Fibroblast of lung (primary cell): ENCODE measurements at regions not wholly inside any gene's neighbourhood (a gene's known extent, or its start where the extent isn't known, plus 50 kb on each side); places are given as distances from the start of the nearest gene placed in this dataset.

Experiments used
- DNase-seq, 2 donors: peaks; one replicate each; pipeline versions ENCODE4 v3.0.0 to v3.0.0-alpha.2; 2010; ENCODE audit warnings: low read depth in 2 of 2
- H2AFZ ChIP-seq: 2 replicates; pipeline ENCODE4 v1.5.1; 2012; ENCODE audit warnings: low read length, control low read depth, inconsistent platforms
- H3K27ac ChIP-seq: 2 replicates; pipeline ENCODE4 v1.5.1; 2011; ENCODE audit warnings: low read length, control low read depth; ENCODE audit not compliant: insufficient read depth
- H3K27me3 ChIP-seq: 2 replicates; pipeline ENCODE4 v1.5.1; 2011; ENCODE audit warnings: mild to moderate bottlenecking, low read length; ENCODE audit not compliant: control insufficient read depth, insufficient read depth
- H3K36me3 ChIP-seq: 2 replicates; pipeline ENCODE4 v1.5.1; 2011; ENCODE audit warnings: low read length; ENCODE audit not compliant: control insufficient read depth, insufficient read depth
- H3K4me1 ChIP-seq: 2 replicates; pipeline ENCODE4 v1.5.1; 2011; ENCODE audit warnings: low read length; ENCODE audit not compliant: control insufficient read depth, insufficient read depth; ENCODE audit errors: extremely low read depth
- H3K4me2 ChIP-seq: 2 replicates; pipeline ENCODE4 v1.5.1; 2011; ENCODE audit warnings: low read length, control low read depth; ENCODE audit not compliant: insufficient read depth; ENCODE audit errors: extremely low read depth
- H3K4me3 ChIP-seq, 4 experiments: fragments of 200-600 bp in 1 of 4; sonication (generic) in 1 of 4; replicated peaks in 1 of 4; 2 replicates each; pipeline ENCODE4 v1.5.1; 2011 to 2016; ENCODE audit warnings: low read length in 4 of 4, low read depth in 3 of 4, mild to moderate bottlenecking in 3 of 4, control low read depth in 2 of 4, inconsistent platforms in 1 of 4, mixed read lengths in 1 of 4; ENCODE audit not compliant: insufficient read depth in 1 of 4; ENCODE audit errors: control extremely low read depth in 1 of 4
- H3K79me2 ChIP-seq: 2 replicates; pipeline ENCODE4 v1.5.1; 2012; ENCODE audit warnings: mild to moderate bottlenecking, low read length, inconsistent platforms; ENCODE audit not compliant: control insufficient read depth, insufficient read depth
- H3K9ac ChIP-seq: 2 replicates; pipeline ENCODE4 v1.5.1; 2011; ENCODE audit warnings: mild to moderate bottlenecking, low read length, control low read depth; ENCODE audit not compliant: insufficient read depth
- H3K9me3 ChIP-seq: 2 replicates; pipeline ENCODE4 v1.5.1; 2012; ENCODE audit warnings: low read depth, low read length; ENCODE audit not compliant: control insufficient read depth, insufficient read depth
- H4K20me1 ChIP-seq: 2 replicates; pipeline ENCODE4 v1.5.1; 2011; ENCODE audit warnings: low read length; ENCODE audit not compliant: control insufficient read depth, insufficient read depth; ENCODE audit errors: extremely low read depth
- EZH2 ChIP-seq: IDR thresholded peaks from 2 replicates; pipeline ENCODE4 v1.5.1; 2012; ENCODE audit warnings: low read length, control low read depth, mild to moderate bottlenecking; ENCODE audit errors: missing control alignments
- TF ChIP-seq, protein P1 (sequence below), 2 donors: IDR thresholded peaks in 1 of 2; conservative IDR thresholded peaks in 1 of 2; 1 replicate in 1 of 2; 2 replicates in 1 of 2; pipeline ENCODE4 v1.5.1; 2011 to 2012; ENCODE audit warnings: low read length in 2 of 2, control low read depth in 1 of 2, inconsistent platforms in 1 of 2, low read depth in 1 of 2, mild to moderate bottlenecking in 1 of 2

DNA sequence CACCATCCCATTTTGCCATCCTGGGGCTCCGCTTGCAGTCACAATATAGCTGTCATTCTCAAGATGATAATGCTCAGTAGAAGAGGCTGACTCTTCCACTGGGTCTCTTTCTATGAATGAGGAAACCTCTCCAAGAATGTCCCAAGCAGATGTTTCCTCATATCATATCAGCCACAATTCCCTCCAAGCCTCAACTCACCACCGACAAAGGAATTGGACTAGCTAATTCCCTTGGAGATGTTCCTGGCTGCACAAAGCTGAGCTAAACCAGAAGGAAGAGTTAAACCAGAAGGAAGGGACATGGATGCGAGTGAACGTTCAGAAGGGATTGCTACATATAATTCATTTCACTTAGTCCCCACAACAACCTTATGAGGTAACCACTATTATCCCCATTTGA is 65.0 kb upstream of the NPAS2 start:
- no peak overlapping the region for H3K9ac ChIP-seq
- H3K4me1 ChIP-seq, result peaks cover 29% of the 10 kb centered on the region

DNA sequence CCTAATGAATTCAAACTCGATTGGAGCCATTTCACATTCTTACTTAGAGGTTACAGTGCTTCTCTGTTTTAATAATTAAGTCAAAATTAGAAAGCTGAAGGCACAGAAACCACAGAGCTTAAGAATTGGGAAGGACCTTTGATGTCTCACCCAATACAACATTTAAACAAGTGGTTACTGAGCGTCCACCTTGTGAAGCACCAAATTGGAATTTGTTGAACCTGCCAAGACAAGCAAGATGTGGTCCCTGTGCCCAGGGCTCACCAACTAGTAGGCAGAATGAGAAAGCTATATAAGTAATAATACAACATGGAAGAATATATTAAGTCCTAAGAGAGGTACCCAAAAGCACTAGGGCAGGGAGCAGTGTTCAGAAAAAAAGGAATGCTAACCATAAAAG is 64.5 kb upstream of the NPAS2 start:
- Histone ChIP-seq H3K27me3 (no peaks in the 10 kb centered on the region), H3K4me1 (peaks cover 29% of the 10 kb centered on the region), H3K4me3 (no peak overlapping the region), H3K79me2 (no peaks in the 10 kb centered on the region), H4K20me1 (no peaks in the 10 kb centered on the region), H2AFZ (no peak overlapping the region), H3K4me2 (no peak overlapping the region), H3K36me3 (no peaks in the 10 kb centered on the region), H3K9ac (no peak overlapping the region), H3K9me3 (no peaks in the 10 kb centered on the region), H3K27ac (no peak overlapping the region)
- peak in 1 of 2 donors; percentile 85 for DNase-seq
- no peak for TF ChIP-seq EZH2
- TF ChIP-seq, protein P1, sequence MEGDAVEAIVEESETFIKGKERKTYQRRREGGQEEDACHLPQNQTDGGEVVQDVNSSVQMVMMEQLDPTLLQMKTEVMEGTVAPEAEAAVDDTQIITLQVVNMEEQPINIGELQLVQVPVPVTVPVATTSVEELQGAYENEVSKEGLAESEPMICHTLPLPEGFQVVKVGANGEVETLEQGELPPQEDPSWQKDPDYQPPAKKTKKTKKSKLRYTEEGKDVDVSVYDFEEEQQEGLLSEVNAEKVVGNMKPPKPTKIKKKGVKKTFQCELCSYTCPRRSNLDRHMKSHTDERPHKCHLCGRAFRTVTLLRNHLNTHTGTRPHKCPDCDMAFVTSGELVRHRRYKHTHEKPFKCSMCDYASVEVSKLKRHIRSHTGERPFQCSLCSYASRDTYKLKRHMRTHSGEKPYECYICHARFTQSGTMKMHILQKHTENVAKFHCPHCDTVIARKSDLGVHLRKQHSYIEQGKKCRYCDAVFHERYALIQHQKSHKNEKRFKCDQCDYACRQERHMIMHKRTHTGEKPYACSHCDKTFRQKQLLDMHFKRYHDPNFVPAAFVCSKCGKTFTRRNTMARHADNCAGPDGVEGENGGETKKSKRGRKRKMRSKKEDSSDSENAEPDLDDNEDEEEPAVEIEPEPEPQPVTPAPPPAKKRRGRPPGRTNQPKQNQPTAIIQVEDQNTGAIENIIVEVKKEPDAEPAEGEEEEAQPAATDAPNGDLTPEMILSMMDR (conservative IDR thresholded peaks at IDR 0.05 in 1 of 2, IDR thresholded peaks at IDR 0.05 in 1 of 2; ENCODE audit: low read depth in 1 of 2, low read length in 2 of 2), result no peak

More for the DNA sequence above, 65.0 kb upstream of the NPAS2 start:
- no peak for TF ChIP-seq EZH2
- TF ChIP-seq, protein P1 (conservative IDR thresholded peaks at IDR 0.05 in 1 of 2, IDR thresholded peaks at IDR 0.05 in 1 of 2; ENCODE audit: low read depth in 1 of 2, low read length in 2 of 2), result no peak
- Histone ChIP-seq H3K27ac (no peak overlapping the region), H4K20me1 (no peaks in the 10 kb centered on the region), H3K4me3 (no peak overlapping the region), H2AFZ (no peak overlapping the region), H3K4me2 (no peak overlapping the region), H3K36me3 (no peaks in the 10 kb centered on the region), H3K9me3 (no peaks in the 10 kb centered on the region), H3K27me3 (no peaks in the 10 kb centered on the region), H3K79me2 (no peaks in the 10 kb centered on the region)
- no peak for DNase-seq

DNA sequence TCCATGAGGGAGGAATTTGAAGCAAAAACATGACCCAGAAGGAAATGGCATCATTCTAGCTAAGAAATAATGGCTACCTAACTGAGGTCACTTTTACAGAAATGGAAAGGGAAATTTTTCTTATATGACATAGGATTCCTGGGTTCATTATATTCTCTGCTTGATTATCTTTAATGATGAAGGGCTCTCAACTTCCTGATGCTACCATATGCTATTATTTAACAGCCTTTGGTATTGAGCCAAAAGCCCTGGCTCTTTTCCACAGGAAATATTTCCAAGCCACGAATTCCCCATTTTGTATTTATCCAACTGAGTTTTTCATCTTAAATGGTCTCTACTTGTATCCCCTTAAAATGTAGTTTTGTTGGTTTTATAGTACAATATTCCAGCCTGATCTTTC is 63.2 kb upstream of the NPAS2 start:
- no peaks in the 10 kb centered on the region for H3K27me3 ChIP-seq

More for the DNA sequence above, 63.2 kb upstream of the NPAS2 start:
- H3K4me1 ChIP-seq, result peaks cover 27% of the 10 kb centered on the region
- peak in 1 of 2 donors; percentile 28 for DNase-seq
- H3K79me2 ChIP-seq, result no peaks in the 10 kb centered on the region
- H3K4me3 ChIP-seq, result no peak overlapping the region
- H3K4me2 ChIP-seq, result no peak overlapping the region
- H3K9me3 ChIP-seq, result no peaks in the 10 kb centered on the region
- H3K27ac ChIP-seq, result no peak overlapping the region
- no peak for TF ChIP-seq EZH2
- TF ChIP-seq, protein P1 (conservative IDR thresholded peaks at IDR 0.05 in 1 of 2, IDR thresholded peaks at IDR 0.05 in 1 of 2; ENCODE audit: low read depth in 1 of 2, low read length in 2 of 2), result no peak
- no peak overlapping the region for H2AFZ ChIP-seq
- H4K20me1 ChIP-seq, result no peaks in the 10 kb centered on the region
- H3K9ac ChIP-seq, result no peak overlapping the region
- H3K36me3 ChIP-seq, result no peaks in the 10 kb centered on the region
